GM18868 (cell line): ENCODE measurements at regions not wholly inside any gene's neighbourhood (a gene's known extent, or its start where the extent isn't known, plus 50 kb on each side); places are given as distances from the start of the nearest gene placed in this dataset.
A peak's percentile ranks its signal among the peaks of the same experiment; 100 is the strongest.

Source experiments
- ATAC-seq: cut with Tn5 transposase; IDR thresholded peaks from one replicate; pipeline ENCODE4 v1.9.1; 2021; ENCODE audit warnings: mild to moderate bottlenecking, moderate library complexity; ENCODE audit not compliant: unreplicated experiment

DNA sequence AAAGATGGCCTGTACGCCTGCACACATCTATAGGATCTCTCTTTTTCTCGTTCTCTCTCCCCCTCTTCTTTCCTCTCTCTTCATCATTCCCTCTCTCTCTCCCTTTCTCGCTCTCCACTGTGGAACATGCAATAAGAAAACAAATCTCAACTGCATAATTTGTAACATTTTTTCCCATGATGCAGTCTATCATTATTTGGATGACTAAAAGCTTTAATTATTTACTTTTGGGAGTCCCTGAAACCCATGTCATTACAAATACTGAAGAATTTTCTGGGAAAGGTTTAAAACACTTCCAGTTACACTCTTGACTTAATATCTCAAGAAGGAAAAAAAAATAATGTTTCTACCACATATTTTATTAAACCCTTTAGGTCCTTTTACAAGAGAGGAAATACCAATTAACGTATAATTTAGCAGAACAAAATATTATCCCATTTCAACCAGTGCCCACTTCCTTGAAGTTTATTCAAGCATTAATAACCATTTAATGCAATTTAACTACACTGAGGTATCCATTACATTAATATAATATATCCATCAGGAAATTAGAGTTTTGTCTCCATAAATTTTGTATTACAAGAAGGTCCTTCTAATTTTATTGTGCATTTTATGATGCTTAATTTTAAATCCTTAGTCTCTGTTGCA, 1615.2 kb upstream of the ACVR2A start:
- no peak for ATAC-seq

DNA sequence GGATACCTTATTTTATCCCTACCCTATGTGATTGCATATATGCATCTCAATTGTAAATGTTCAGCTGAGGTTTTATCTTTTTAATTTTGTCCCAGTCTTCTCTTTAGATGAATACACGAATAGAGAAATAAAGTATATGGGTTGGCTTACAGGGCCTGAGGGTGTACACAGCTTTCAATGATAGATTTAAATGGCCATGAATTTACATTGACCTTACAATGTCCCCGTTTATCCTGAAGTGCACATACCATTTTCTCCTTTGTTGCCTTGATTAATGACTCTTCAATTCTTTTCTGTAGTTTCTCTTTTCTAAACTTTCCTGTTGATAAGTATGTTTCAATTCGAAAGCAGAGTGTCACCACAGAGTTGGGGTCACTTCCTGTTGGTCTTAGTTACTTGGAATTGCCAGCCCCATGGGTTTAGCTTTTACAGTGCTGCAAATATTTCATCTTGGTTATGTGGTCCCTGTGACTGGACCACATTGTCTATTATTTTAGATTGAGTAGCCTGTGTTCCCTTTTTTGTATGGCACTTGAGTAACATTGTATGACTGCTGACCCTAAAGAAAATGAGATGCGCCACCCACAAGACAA, 1616.3 kb upstream of the ACVR2A start:
- peak; percentile 85 for ATAC-seq

DNA sequence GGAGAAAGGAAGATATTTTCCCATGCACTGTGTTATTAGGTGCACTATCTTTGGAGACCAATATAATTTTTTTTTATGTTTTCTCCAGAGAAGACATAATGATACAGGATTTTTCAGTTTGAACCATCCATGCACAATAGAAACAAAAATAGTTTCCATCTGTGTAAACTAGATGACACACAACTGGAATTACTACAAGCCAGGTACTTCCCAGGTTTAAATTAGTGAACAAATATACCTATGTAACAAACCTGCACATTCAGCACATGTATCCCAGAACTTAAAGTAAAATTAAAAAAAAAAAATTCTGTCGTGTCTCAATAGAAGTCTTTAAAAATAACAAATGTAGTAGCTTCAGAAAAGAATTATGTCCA, 1616.8 kb upstream of the ACVR2A start:
- ATAC-seq, result peak; percentile 33

DNA sequence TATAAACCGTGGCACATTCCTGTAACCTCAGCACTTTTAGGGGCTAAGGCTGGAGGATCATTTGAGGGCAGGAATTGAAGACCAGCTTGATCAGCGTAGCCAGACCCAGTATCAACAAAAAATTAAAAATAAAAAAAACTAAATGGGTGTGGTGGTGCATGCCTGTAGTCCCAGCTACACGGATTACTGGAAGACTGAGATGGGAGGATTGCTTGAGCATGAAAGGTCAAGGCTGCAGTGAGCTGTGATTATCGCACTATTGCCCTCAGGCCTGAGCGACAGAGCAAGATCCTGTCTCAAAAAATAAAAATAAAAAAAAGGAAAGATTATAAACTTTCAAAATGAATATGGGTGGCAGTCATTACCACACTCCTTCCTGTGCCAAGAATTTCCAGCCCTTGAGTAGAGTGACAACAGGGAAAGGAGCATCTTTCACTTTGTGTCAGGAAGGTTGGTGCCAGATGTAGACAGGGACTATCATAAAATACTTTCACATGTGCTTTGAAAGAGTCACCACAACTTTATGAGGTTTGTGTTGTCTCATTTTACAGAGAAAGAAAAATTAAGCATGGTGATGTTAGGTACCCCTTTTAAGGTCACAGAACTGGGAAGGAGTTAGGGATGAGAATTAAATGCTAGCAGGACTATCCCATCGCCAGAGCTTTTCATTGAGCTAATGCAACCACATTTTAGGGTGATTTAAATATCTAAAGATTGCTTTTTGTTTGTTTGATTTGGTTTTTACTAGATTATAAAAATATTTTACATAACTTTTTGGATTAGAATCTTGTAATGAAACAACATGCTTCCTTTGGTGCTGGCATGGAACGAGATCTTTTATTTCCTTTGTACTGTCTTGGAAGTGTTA, 1617.4 kb upstream of the ACVR2A start:
- peak; percentile 39 for ATAC-seq

DNA sequence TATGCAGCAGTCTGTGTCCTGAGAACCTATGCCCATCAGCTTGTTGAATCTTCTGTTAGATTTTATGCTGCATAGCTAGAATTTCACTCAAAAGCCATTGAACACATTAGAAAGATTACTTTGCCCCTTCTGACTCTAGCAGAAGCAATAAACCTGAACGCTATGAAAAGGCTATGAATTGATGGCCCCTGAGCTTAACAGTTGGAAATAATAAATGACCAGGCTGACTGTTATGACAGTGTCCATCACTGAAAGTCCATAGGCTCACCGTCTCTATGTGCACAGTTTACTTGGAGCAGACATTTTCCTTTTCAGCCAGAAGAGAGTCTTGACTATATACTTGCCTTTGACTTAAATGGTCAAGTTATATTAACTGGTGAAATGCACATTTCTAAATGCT, 1618.8 kb upstream of the ACVR2A start:
- no peak for ATAC-seq

DNA sequence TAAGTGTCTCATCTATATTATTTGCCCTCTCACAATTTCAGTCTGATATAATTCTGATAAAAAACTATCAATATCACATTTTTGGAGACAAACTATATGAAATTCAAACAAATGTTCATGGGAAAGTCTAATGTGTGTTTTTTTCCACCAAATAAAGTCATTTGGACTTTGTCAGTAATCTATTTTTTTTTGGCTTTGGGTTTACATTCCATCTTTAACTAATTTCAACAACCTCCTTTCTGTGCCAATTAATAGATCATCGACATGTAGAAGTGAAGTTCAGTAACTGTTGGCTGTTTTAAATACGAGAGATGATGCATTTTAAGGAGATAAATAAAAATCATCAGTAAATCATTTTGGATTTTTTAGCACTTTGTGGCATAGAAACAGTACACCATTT, 1623.0 kb upstream of the ACVR2A start:
- no peak for ATAC-seq

DNA sequence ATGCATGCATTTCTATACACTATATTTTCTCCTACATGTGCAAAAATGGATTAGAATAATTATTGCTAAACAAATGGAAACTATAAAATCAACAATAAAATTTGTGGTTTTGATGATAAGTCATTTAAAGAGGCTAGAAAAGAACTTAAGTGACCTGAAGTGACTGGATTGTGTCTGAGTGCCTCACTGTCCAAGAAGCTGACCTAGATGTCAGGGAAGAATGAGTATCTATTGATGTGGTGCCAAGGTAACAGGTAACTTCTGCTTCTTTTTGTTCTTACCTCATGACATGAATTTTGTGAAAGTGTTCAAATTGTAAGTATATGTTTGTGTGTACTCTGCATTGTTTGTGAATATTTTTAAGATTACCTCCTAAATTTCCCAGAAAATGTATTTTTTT, 1623.9 kb upstream of the ACVR2A start:
- no peak for ATAC-seq

DNA sequence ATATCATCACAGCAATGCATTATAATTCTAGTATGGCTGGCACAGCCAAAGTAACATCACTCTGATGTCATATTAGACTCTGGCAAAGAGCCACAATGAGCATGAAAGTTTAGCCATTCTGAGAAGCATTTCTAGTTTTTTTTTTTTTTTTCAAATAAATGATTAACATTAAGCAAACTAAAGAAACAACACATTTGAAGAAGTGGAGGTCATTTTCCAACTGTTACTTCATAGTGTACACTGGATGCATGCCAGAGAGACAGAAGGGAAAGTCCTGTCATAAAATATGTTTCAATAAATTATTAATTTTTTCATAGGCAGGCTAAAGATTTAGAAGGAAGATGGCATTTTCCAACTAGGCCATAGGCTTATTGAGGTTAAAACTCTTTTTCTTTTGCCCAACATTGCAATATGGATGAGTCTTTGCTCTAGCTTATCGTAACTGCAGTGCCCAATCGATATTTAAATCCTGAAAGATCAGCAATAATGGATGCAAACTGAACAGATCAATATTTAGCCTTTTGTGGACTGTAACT, 1630.4 kb upstream of the ACVR2A start:
- no peak for ATAC-seq

DNA sequence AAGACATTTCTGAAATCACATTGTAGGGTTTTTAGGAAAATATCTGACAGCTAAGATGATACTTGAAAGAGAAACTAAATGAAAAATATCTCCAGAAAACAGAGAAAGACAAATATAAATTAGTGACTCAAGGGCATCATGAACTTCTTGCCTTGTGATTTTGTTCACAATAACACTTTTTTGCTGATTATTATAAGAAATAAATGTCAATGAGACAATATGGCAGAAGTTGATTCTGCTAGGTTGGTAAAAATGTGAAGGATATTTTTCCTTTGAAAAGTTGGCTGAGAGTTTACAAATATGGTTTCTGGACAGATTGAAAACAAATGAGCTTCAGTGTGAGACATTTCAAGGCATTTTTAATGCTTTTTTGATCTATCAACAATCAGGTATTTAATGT, 1631.2 kb upstream of the ACVR2A start:
- no peak for ATAC-seq

DNA sequence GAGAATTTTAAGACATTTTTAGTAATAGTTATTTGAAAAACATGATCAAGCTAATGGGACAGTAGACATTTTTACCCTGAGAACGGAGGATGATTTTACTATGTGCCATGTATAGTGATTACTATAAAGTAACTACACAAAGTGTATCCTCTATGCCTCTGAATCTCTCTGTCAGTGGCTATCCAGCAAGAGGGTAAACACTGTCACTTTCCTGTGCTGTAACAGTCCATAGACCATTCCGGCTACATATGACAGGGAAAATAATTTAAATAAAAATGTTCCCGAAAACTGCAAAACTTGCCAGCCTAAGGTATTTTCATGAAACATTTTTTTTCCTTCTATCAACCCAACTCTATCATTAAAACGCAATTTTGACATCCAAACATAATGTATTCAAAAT, 1632.2 kb upstream of the ACVR2A start:
- ATAC-seq, result no peak

DNA sequence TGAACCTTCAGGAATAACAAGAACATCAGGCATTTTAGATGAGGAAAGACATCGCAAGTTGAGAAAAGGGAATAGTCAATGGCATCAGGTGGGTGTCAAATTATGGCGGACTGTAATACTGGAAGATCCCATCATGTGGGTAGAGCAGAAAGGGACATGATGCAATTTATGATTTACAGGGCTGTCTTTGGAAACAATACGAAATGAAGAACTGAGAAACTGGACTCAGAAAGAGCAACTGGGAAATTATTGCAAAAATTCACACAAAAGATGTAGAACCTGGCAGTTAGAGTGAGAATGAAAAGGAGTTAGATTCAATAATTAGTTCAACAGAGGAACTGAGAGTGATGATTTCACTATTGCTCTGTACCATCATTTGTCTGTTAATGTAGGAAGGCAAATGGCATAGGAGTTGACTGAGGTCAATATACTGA, 1635.0 kb upstream of the ACVR2A start:
- ATAC-seq, result peak; percentile 95

DNA sequence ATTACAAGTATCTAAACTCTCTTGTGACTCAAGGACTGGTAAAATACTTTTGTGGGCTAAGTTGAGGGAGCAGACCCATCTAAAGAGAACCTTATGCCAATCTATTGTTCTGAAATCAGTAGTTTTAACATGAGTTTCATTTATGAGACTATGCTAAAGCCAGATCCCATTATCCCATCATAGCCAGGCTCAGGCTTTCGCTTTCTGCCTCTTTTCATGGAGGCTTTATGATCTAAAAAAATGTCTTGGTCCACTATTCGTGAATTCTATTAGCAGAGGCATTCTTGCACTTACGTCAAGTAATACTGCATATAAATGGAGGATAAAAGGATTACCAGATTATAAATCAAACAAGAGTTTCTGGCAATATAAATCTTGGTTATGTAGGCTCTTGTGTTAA, 1636.9 kb upstream of the ACVR2A start:
- no peak for ATAC-seq

DNA sequence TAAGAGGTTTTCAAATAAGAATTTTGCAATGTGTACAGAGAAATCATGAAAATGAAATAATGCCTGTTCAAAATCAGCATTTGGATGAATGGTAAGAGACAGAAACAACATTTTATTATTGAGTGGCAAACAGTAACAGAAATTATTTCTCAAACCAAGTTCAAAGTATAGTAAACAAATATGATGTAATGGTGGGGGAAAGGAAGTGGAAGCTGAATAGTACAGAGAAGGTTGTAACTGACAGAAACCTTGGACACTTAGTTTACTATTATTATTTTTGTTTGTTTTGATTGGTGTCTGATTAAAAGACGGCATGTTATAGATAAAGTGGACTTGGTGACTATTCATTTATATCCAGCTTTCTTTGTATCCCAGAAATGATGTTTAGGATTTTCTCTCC, 1637.4 kb upstream of the ACVR2A start:
- ATAC-seq, result no peak

DNA sequence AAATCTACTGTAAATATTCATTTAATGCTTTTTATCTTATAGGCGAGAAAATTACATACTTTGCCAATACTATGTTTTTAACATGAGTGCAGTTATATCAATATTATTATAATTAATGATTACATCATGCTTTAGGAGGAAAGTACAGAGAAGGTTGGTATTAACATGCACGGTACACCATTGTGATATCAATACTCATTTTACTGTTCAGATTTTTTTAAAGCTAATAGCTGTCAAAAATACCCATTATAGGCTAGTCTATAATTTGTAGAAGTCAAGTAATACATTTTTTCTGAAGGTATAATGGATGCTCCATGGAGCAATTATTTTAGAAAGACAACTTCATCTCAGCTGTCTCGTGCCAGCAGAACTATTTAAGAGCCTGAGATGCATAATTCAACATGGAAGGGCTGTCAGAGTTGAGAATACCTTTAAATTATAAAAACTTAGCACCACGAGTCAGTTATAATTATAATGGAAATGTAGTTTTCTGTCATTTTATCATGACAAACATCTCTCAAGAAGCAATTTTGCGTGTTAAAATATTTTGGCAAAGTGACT, 1641.7 kb upstream of the ACVR2A start:
- ATAC-seq, result no peak

DNA sequence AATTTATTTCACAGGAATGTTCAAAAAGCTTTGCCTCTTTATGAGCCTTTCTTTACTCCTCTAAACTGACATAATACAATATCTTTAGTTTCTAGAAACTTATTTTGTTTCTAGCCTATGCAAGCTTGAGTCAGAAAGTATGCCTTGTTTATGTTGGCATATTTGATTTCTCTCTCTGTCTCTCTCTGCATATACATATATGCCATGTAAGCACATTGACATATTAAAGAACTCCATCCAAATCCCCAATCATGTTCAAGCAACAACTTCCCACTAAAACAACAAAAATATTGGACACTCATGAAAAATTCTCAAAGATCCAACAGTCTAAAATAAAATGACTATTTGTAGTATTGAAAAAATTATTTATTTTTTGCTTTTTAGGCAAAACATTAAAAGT, 1651.2 kb upstream of the ACVR2A start:
- no peak for ATAC-seq

DNA sequence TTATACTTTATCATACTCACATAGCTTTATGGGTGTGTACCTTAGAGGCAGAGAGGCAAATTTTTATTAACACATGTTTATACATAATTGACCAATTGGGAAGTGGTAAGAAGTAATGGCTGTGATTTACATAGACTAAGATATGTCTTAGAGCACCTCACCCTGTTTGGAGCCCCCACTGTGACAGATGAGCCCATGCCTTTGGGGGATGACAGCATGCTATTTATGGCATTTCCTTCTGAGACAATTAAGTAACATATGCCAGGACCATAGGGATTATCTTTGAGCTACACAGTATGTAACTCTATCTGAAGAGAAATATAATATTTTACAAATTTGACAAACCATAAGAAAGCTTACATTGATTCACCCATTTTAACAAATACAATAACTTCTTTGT, 1655.3 kb upstream of the ACVR2A start:
- no peak for ATAC-seq

DNA sequence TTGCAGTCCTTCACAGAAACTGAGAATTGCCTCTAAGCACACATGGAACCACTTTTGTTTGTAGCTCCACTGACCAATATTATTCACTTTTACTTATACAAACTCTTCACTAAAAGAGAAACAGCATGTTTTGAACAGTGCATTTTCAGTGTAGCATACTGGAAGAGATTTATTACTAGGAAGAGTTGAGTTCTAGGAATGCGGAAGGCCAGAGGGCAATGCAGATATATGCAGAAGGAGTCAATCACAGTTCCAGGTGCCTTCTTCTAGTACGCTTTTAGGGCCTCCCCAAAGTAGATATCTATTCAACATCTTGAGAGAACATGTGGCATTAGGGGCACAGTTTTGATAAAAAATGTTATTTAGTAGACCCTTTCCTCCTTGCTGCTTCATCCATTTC, 1654.0 kb upstream of the ZEB2 start:
- ATAC-seq, result no peak

DNA sequence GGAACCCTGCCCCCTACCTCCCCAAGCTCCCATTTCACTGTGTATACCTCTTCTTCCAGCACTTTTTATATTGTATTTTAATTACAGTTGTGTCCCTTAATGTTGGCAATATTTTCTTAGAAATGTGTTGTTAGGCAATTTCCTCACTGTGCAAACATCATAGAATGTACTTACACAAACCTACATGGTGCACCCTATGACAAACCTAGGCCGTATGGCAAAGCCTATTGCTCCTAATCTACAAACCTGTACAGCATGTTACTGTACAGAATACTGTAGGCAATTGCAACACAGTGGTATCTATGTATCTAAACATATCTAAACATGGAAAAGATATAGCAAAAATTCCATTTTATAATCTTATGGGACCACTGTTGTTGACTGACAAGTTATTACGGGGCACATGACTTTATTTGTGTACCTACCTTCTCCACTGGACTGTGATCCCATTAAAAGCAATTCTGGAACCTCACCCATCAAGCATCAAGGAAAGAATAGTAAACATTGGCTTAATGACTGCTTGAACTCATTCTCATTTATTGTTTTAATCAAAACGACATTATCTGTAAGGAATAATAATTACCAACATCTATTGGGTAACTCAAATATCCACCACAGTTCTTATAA, 1641.5 kb upstream of the ZEB2 start:
- ATAC-seq, result no peak

DNA sequence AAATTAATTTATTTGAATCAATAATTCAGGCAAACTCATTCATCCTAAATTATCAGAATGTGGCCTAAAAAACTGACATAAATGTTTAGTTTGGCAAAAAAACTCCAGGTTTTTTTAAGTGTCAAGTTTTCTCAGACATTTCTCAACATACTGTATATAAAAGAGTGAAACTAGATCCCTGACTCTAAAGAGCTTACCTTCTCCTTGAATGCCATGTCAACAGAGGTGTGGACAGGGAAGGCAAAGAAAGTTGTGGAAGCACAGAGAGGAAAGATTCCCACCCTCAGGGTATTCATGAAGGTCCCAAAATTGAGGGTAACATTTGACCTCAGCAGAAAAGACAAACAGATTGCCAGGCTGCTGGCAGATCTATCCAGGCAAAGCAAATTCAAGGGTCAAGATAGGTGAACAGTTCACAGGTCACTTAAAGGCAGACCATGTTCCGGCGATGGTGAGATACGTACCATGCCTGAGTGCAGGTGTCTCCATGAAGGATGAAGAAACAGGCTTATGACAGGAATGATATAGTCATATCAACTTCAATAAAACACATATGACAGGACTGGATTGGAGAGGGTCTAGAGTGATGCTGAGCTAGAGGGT, 1638.3 kb upstream of the ZEB2 start:
- no peak for ATAC-seq

DNA sequence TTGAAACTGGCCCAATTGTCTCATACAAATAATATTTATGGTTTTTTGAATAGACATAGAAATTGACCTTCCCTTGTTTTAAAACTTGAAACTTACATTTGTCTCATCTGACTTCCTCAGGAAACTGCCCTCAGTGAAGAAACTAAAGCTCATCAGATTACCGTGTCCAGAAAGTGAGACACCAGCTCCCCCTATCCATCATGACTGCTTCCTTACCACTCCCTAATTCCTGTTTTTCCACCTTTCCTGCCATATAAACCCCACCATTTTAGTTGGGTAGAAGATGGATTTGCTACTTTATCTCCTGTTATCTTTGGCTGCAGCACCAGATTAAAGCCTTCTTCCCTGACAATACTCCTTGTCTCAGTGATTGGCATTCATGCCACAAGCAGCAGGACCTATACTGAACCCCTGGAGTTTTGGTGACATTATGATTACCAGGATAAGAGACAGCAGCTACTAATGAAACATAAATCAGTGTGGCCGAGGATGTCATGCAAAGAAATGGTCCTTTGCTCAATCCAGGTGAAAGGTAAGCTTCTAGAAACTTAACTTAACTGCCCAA, 1627.6 kb upstream of the ZEB2 start:
- no peak for ATAC-seq
